H1 (cell line): ENCODE measurements at regions not wholly inside any gene's neighbourhood (a gene's known extent, or its start where the extent isn't known, plus 50 kb on each side); places are given as distances from the start of the nearest gene placed in this dataset.

Experiments used
- CTCF ChIA-PET: fragments of 300-600 bp; sonication (Branson Sonifier 250); formaldehyde crosslinking; loops from one replicate; lab custom pipeline; 2021; ENCODE audit not compliant: partially characterized antibody; lab: Charles Lee
- POLR2A ChIA-PET: fragments of 300-600 bp; sonication (Branson Sonifier 250); formaldehyde crosslinking; loops from one replicate; lab custom pipeline; 2021; ENCODE audit warnings: inconsistent platforms; ENCODE audit not compliant: partially characterized antibody; lab: Charles Lee
- DNase-seq, 2 experiments: peaks; one replicate each; pipeline versions ENCODE4 v3.0.0 to v3.0.0-alpha.2; 2010 to 2022; ENCODE audit warnings: low spot score in 2 of 2, low read depth in 1 of 2, mixed read lengths in 1 of 2
- FAIRE-seq: peaks from 2 replicates; lab custom pipeline; 2011; peaks lifted over from hg19 to GRCh38; lab: Jason Lieb, UNC
- H2AFZ ChIP-seq: 2 replicates; pipeline ENCODE4 v1.8.1; 2012; ENCODE audit warnings: low read length, inconsistent platforms
- H2AK5ac ChIP-seq: 2 replicates; pipeline ENCODE4 v1.6.1; 2013; ENCODE audit warnings: low read depth, low read length
- H2BK120ac ChIP-seq: replicated peaks from 2 replicates; pipeline ENCODE3; 2013; ENCODE audit warnings: low read depth, low read length, inconsistent platforms
- H2BK12ac ChIP-seq: 2 replicates; pipeline ENCODE4 v1.6.1; 2013; ENCODE audit warnings: low read depth, low read length
- H2BK15ac ChIP-seq: 2 replicates; pipeline ENCODE4 v1.6.1; 2013; ENCODE audit warnings: low read length
- H2BK20ac ChIP-seq: 2 replicates; pipeline ENCODE4 v1.6.1; 2013; ENCODE audit warnings: low read length
- H2BK5ac ChIP-seq: 2 replicates; pipeline ENCODE4 v1.6.1; 2013; ENCODE audit warnings: low read depth, low read length
- H3K14ac ChIP-seq: 2 replicates; pipeline ENCODE4 v1.6.1; 2013; ENCODE audit warnings: inconsistent platforms; ENCODE audit not compliant: insufficient read length
- H3K18ac ChIP-seq: 2 replicates; pipeline ENCODE4 v1.6.1; 2013; ENCODE audit warnings: low read length; ENCODE audit errors: extremely low read depth
- H3K23ac ChIP-seq: 2 replicates; pipeline ENCODE4 v1.6.1; 2013; ENCODE audit warnings: inconsistent platforms; ENCODE audit not compliant: insufficient read length
- H3K23me2 ChIP-seq: 2 replicates; pipeline ENCODE4 v1.6.1; 2013; ENCODE audit warnings: low read depth, low read length
- H3K27ac ChIP-seq: 2 replicates; pipeline ENCODE4 v1.6.1; 2011; ENCODE audit warnings: low read depth, low read length, inconsistent platforms
- H3K27me3 ChIP-seq, 4 experiments: replicated peaks in 1 of 4; 1 replicate in 1 of 4; 2 replicates in 3 of 4; pipeline versions ENCODE4 v1.6.1 to v1.8.1; 2011 to 2013; ENCODE audit warnings: low read length in 3 of 4, mild to moderate bottlenecking in 3 of 4, inconsistent platforms in 2 of 4, mixed read lengths in 2 of 4, moderate library complexity in 1 of 4; ENCODE audit not compliant: control insufficient read depth in 3 of 4, insufficient read depth in 3 of 4; ENCODE audit errors: extremely low read depth in 1 of 4
- H3K36me3 ChIP-seq, 4 experiments: 2 replicates each; pipeline versions ENCODE4 v1.6.1 to v1.8.1; 2011 to 2013; ENCODE audit warnings: mild to moderate bottlenecking in 4 of 4, low read length in 3 of 4, moderate library complexity in 2 of 4, control low read depth in 1 of 4, inconsistent platforms in 1 of 4; ENCODE audit not compliant: insufficient read depth in 4 of 4, control insufficient read depth in 2 of 4
- H3K4ac ChIP-seq: replicated peaks from 2 replicates; pipeline ENCODE3; 2013; ENCODE audit warnings: low read length, low read depth, mixed read lengths, inconsistent platforms; ENCODE audit not compliant: insufficient read length
- H3K4me1 ChIP-seq, 4 experiments: replicated peaks in 1 of 4; 1 replicate in 1 of 4; 2 replicates in 3 of 4; pipeline versions ENCODE4 v1.6.1 to v1.8.1; 2011 to 2013; ENCODE audit warnings: low read length in 3 of 4, inconsistent platforms in 2 of 4, mixed read lengths in 1 of 4; ENCODE audit not compliant: insufficient read depth in 4 of 4, control insufficient read depth in 3 of 4
- H3K4me2 ChIP-seq, 2 experiments: 2 replicates each; pipeline versions ENCODE4 v1.6.1 to v1.8.1; 2011 to 2013; ENCODE audit warnings: low read depth in 2 of 2, low read length in 2 of 2, control low read depth in 1 of 2, inconsistent platforms in 1 of 2, mild to moderate bottlenecking in 1 of 2; ENCODE audit not compliant: insufficient read depth in 1 of 2
- H3K4me3 ChIP-seq, 4 experiments: fragments of 200-600, 300-600 bp in 1 of 4; sonication (generic), shearing (Covaris generic), sonication (Bioruptor Twin) in 1 of 4; 2 replicates each; pipeline versions ENCODE4 v1.5.1 to v1.8.1; 2011 to 2016; ENCODE audit warnings: low read length in 4 of 4, low read depth in 3 of 4, control low read depth in 2 of 4, inconsistent platforms in 2 of 4, mild to moderate bottlenecking in 2 of 4, mixed read lengths in 1 of 4, moderate library complexity in 1 of 4; ENCODE audit not compliant: insufficient read depth in 2 of 4; ENCODE audit errors: extremely low read depth in 1 of 4
- H3K56ac ChIP-seq: replicated peaks from 2 replicates; pipeline ENCODE3; 2013; ENCODE audit warnings: low read depth, mild to moderate bottlenecking, mixed read lengths, low read length, inconsistent platforms; ENCODE audit not compliant: insufficient read length
- H3K79me1 ChIP-seq: 2 replicates; pipeline ENCODE4 v1.6.1; 2013; ENCODE audit warnings: low read depth, low read length, control low read depth
- H3K79me2 ChIP-seq, 2 experiments: 2 replicates each; pipeline versions ENCODE4 v1.6.1 to v1.8.1; 2012 to 2013; ENCODE audit warnings: low read length in 2 of 2, mild to moderate bottlenecking in 2 of 2, inconsistent platforms in 1 of 2; ENCODE audit not compliant: insufficient read depth in 2 of 2, control insufficient read depth in 1 of 2
- H3K9ac ChIP-seq, 4 experiments: replicated peaks in 1 of 4; 1 replicate in 1 of 4; 2 replicates in 3 of 4; pipeline versions ENCODE4 v1.6.1 to v1.8.1; 2011 to 2013; ENCODE audit warnings: low read depth in 3 of 4, low read length in 3 of 4, control low read depth in 2 of 4, mild to moderate bottlenecking in 2 of 4, moderate library complexity in 2 of 4, inconsistent platforms in 1 of 4; ENCODE audit errors: extremely low read depth in 1 of 4
- H3K9me3 ChIP-seq, 2 experiments: 2 replicates each; pipeline versions ENCODE4 v1.6.1 to v1.8.1; 2012 to 2013; ENCODE audit warnings: mild to moderate bottlenecking in 2 of 2, moderate library complexity in 2 of 2, control low read depth in 1 of 2, inconsistent platforms in 1 of 2, low read depth in 1 of 2, low read length in 1 of 2, mixed read lengths in 1 of 2; ENCODE audit not compliant: insufficient read depth in 2 of 2
- H4K20me1 ChIP-seq, 2 experiments: replicated peaks in 1 of 2; 2 replicates each; pipeline versions ENCODE3 to v1.8.1; 2011 to 2013; ENCODE audit warnings: inconsistent platforms in 2 of 2, low read length in 2 of 2, mild to moderate bottlenecking in 1 of 2; ENCODE audit not compliant: insufficient read depth in 2 of 2, control insufficient read depth in 1 of 2
- H4K5ac ChIP-seq: 2 replicates; pipeline ENCODE4 v1.6.1; 2013; ENCODE audit warnings: low read length, low read depth, mixed read lengths, inconsistent platforms; ENCODE audit not compliant: insufficient read length
- H4K8ac ChIP-seq: 2 replicates; pipeline ENCODE4 v1.8.0; 2013; ENCODE audit warnings: mild to moderate bottlenecking, moderate library complexity, low read length, inconsistent platforms; ENCODE audit not compliant: insufficient read depth; ENCODE audit errors: extremely low read depth
- H4K91ac ChIP-seq: replicated peaks from 2 replicates; pipeline ENCODE3; 2013; ENCODE audit warnings: low read length, mixed read lengths, inconsistent platforms; ENCODE audit not compliant: insufficient read length
- CEBPB ChIP-seq: IDR thresholded peaks from 2 replicates; pipeline ENCODE4 v1.6.1; 2012; ENCODE audit warnings: low read depth, low read length
- SP4 ChIP-seq: IDR thresholded peaks from 2 replicates; pipeline ENCODE4 v1.6.1; 2012; ENCODE audit warnings: low read length, inconsistent platforms
- WGBS, 2 experiments: shearing (Covaris generic) in 1 of 2; methylation state at CpG; one replicate each; pipeline versions ENCODE4 v1.1.6 to v1.1.7; 2013 to 2015; ENCODE audit warnings: low lambda C conversion rate in 2 of 2, mixed read lengths in 2 of 2, inconsistent platforms in 1 of 2, low coverage in 1 of 2, missing lambda C conversion rate in 1 of 2; ENCODE audit not compliant: insufficient replicate concordance in 2 of 2, insufficient coverage in 1 of 2, insufficient read length in 1 of 2; ENCODE audit errors: extremely low coverage in 1 of 2, missing lambda C conversion rate in 1 of 2; 5-methylcytosine and 5-hydroxymethylcytosine counted together

DNA sequence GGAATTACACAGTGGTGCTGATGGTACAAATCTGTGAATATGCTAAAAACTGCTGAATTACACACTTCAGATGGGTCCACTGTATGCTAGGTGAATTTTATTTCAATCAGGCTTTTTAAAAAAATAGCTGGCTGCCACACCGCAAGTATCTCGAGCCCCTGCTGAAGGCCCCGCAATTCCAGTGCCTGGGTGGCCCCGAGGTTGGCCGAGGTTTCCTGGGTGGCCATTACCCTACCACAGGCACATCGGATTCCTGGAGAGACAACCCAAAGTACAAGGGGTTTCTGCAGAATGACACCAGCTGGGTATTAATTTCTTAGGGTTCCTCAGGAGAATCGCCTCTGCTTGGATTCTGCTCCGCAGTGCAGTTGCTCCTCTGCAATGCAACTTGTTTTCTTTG is 127.8 kb downstream of the C16orf95 start:
- 95% methylated on average over 8 of the region's 8 CpGs; no CpG with 5 or more reads in 1 of the 2 experiments for WGBS, 2 experiments
- Histone ChIP-seq H2BK12ac (no peak overlapping the region), H2BK120ac (no peak overlapping the region), H3K27ac (no peak overlapping the region), H3K79me1 (no peaks in the 10 kb centered on the region), H3K27me3 (no peaks in the 10 kb centered on the region; a peak in 1 of 7 replicates), H3K9me3 (peaks cover 0 to 14% of the 10 kb centered on the region in 2 experiments; a peak in 3 of 4 replicates), H3K23ac (no peak overlapping the region), H4K8ac (no peak overlapping the region), H3K14ac (no peak overlapping the region), H2BK15ac (no peak overlapping the region), H4K91ac (no peak overlapping the region), H2AK5ac (no peak overlapping the region), H3K79me2 (no peaks in the 10 kb centered on the region; a peak in 1 of 4 replicates), H3K4me3 (no peak overlapping the region), H4K5ac (no peak overlapping the region), H2BK5ac (no peak overlapping the region), H3K18ac (no peak overlapping the region), H2AFZ (no peak overlapping the region), H3K56ac (no peak overlapping the region), H2BK20ac (no peak overlapping the region), H3K9ac (no peak overlapping the region), H3K4me1 (peaks cover 0 to 9% (median 4%) of the 10 kb centered on the region in 4 experiments; a peak in 4 of 7 replicates), H3K4ac (no peak overlapping the region), H4K20me1 (peaks cover 0 to 9% of the 10 kb centered on the region in 2 experiments), H3K4me2 (no peak overlapping the region), H3K23me2 (peaks cover 8% of the 10 kb centered on the region), H3K36me3 (no peaks in the 10 kb centered on the region; a peak in 1 of 8 replicates)
- POLR2A ChIA-PET: interaction anchor here (1.0 kb wide), 1 partner anchor 11 kb away, joined by 4 read pairs; no protein-coding TSS in a partner anchor
- no peak for TF ChIP-seq CEBPB
- TF ChIP-seq SP4: no peak
- FAIRE-seq (no peak), DNase-seq (no peak)
- CTCF ChIA-PET: interaction anchor here (0.6 to 4.2 kb wide), 19 partner anchors 9 to 369 kb away, joined by 3 to 23 read pairs (median 4); no protein-coding TSS in a partner anchor
